ENCODE measurements at regions not wholly inside any gene's neighbourhood (a gene's known extent, or its start where the extent isn't known, plus 50 kb on each side); places are given as distances from the start of the nearest gene placed in this dataset.

GRCh38 chr1:14236097-14236496 is 362.4 kb upstream of the KAZN start:
- H3K27me3 Mint-ChIP-seq = peaks cover 10% of the 10 kb centered on the region
- H3K4me3 Mint-ChIP-seq = no peak overlapping the region
- no peak overlapping the region for H3K27ac Mint-ChIP-seq
- no peaks in the 10 kb centered on the region for H3K36me3 Mint-ChIP-seq
- H3K9me3 Mint-ChIP-seq = no peaks in the 10 kb centered on the region
- H3K4me1 Mint-ChIP-seq = no peaks in the 10 kb centered on the region

- Mint-ChIP-seq H3K27me3 (peaks cover 3% of the 10 kb centered on the region), H3K4me1 (no peaks in the 10 kb centered on the region), H3K27ac (no peak overlapping the region), H3K9me3 (no peaks in the 10 kb centered on the region), H3K4me3 (no peak overlapping the region), H3K36me3 (no peaks in the 10 kb centered on the region)
Measured at GRCh38 chr1:14238472-14239307, 359.8 kb upstream of the KAZN start.

- no peak overlapping the region for H3K4me3 Mint-ChIP-seq
- no peak overlapping the region for H3K27ac Mint-ChIP-seq
- peaks cover 6% of the 10 kb centered on the region for H3K27me3 Mint-ChIP-seq
- H3K9me3 Mint-ChIP-seq = no peaks in the 10 kb centered on the region
- no peaks in the 10 kb centered on the region for H3K36me3 Mint-ChIP-seq
- no peaks in the 10 kb centered on the region for H3K4me1 Mint-ChIP-seq
Measured at GRCh38 chr1:14240265-14240664, 358.2 kb upstream of the KAZN start.

- H3K9me3 Mint-ChIP-seq = no peaks in the 10 kb centered on the region
- no peaks in the 10 kb centered on the region for H3K36me3 Mint-ChIP-seq
- no peak overlapping the region for H3K4me3 Mint-ChIP-seq
- no peak overlapping the region for H3K27ac Mint-ChIP-seq
- H3K4me1 Mint-ChIP-seq = no peaks in the 10 kb centered on the region
- H3K27me3 Mint-ChIP-seq = peaks cover 6% of the 10 kb centered on the region
Measured at GRCh38 chr1:14242123-14242522, 356.4 kb upstream of the KAZN start.

GRCh38 chr1:14242870-14243269 is 355.6 kb upstream of the KAZN start:
- Mint-ChIP-seq H3K27me3 (peaks cover 6% of the 10 kb centered on the region), H3K4me3 (no peak overlapping the region), H3K36me3 (no peaks in the 10 kb centered on the region), H3K9me3 (no peaks in the 10 kb centered on the region), H3K4me1 (no peaks in the 10 kb centered on the region), H3K27ac (no peak overlapping the region)

GRCh38 chr1:14245954-14246353 is 352.5 kb upstream of the KAZN start:
- Mint-ChIP-seq H3K27me3 (peaks cover 6% of the 10 kb centered on the region), H3K9me3 (no peaks in the 10 kb centered on the region), H3K36me3 (no peaks in the 10 kb centered on the region), H3K4me1 (no peaks in the 10 kb centered on the region), H3K4me3 (no peak overlapping the region), H3K27ac (no peak overlapping the region)

- H3K4me3 Mint-ChIP-seq = no peak overlapping the region
Measured at GRCh38 chr1:14246471-14246870, 352.0 kb upstream of the KAZN start.

GRCh38 chr1:14247666-14248065 is 350.8 kb upstream of the KAZN start:
- no peaks in the 10 kb centered on the region for H3K36me3 Mint-ChIP-seq
- peaks cover 6% of the 10 kb centered on the region for H3K27me3 Mint-ChIP-seq
- H3K9me3 Mint-ChIP-seq = no peaks in the 10 kb centered on the region
- no peak overlapping the region for H3K27ac Mint-ChIP-seq
- no peaks in the 10 kb centered on the region for H3K4me1 Mint-ChIP-seq
- no peak overlapping the region for H3K4me3 Mint-ChIP-seq

More at GRCh38 chr1:14246471-14246870, 352.0 kb upstream of the KAZN start:
- no peak overlapping the region for H3K27ac Mint-ChIP-seq
- H3K27me3 Mint-ChIP-seq = peaks cover 6% of the 10 kb centered on the region
- H3K36me3 Mint-ChIP-seq = no peaks in the 10 kb centered on the region
- H3K9me3 Mint-ChIP-seq = no peaks in the 10 kb centered on the region
- H3K4me1 Mint-ChIP-seq = no peaks in the 10 kb centered on the region

- Mint-ChIP-seq H3K27ac (no peak overlapping the region), H3K36me3 (no peaks in the 10 kb centered on the region), H3K4me1 (no peaks in the 10 kb centered on the region), H3K9me3 (no peaks in the 10 kb centered on the region), H3K4me3 (no peak overlapping the region), H3K27me3 (peaks cover 2% of the 10 kb centered on the region)
Measured at GRCh38 chr1:14251871-14252270, 346.6 kb upstream of the KAZN start.

DNA sequence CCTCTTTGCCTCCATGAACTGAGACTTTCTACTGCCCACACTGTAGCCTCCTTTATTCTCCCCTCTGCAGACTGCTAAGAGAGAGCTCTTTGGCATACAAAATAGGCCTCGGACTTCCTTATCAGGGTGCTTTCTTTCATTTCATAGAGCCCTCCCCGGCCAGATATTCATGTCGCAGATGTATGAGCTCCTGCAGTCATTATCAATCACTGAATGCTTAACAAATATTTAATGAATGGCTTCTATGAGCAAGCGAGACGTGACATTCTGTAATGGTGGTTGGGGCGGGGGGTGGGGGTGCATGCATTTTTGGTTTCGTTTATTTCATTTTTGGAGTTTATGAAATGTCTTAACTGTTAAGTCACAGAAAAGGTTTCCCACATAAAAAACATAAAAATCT is 344.8 kb upstream of the KAZN start:
- no peak overlapping the region for H3K4me3 Mint-ChIP-seq
- H3K9me3 Mint-ChIP-seq = no peaks in the 10 kb centered on the region
- no peaks in the 10 kb centered on the region for H3K4me1 Mint-ChIP-seq
- peaks cover 2% of the 10 kb centered on the region for H3K27me3 Mint-ChIP-seq
- H3K36me3 Mint-ChIP-seq = no peaks in the 10 kb centered on the region
- H3K27ac Mint-ChIP-seq = no peak overlapping the region

- H3K27ac Mint-ChIP-seq = no peak overlapping the region
- no peaks in the 10 kb centered on the region for H3K9me3 Mint-ChIP-seq
- H3K36me3 Mint-ChIP-seq = no peaks in the 10 kb centered on the region
- no peaks in the 10 kb centered on the region for H3K4me1 Mint-ChIP-seq
- peaks cover 2% of the 10 kb centered on the region for H3K27me3 Mint-ChIP-seq
- H3K4me3 Mint-ChIP-seq = no peak overlapping the region
Measured at GRCh38 chr1:14254251-14254650, 344.2 kb upstream of the KAZN start.

- Mint-ChIP-seq H3K4me1 (no peaks in the 10 kb centered on the region), H3K36me3 (no peaks in the 10 kb centered on the region), H3K27ac (no peak overlapping the region), H3K27me3 (peaks cover 2% of the 10 kb centered on the region), H3K9me3 (no peaks in the 10 kb centered on the region), H3K4me3 (no peak overlapping the region)
Measured at GRCh38 chr1:14255233-14255632, 343.3 kb upstream of the KAZN start.

DNA sequence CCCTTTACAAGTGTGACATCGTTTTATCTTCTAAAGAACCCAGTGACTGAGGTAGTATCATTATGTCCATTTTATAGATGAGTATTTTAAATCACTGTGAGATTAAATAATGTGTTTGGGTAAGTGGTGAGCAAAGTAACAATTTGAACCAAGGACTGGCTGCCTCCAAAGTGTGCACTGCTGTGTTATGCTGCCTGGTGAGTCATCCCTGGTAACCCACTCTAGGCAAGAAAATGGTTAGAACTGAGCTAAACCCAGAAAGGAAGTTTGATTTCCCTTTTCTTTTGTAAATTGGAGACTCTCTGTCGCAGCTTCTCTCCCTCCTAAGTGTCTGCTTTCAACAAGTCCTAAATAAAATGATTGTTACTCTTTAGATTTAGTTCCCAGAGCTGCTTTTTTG is 342.8 kb upstream of the KAZN start:
- Mint-ChIP-seq H3K4me3 (no peak overlapping the region), H3K36me3 (no peaks in the 10 kb centered on the region), H3K27ac (no peak overlapping the region), H3K9me3 (no peaks in the 10 kb centered on the region), H3K27me3 (peaks cover 2% of the 10 kb centered on the region), H3K4me1 (no peaks in the 10 kb centered on the region)

- Mint-ChIP-seq H3K4me3 (no peak overlapping the region), H3K4me1 (no peaks in the 10 kb centered on the region), H3K27me3 (peaks cover 2% of the 10 kb centered on the region), H3K27ac (no peak overlapping the region), H3K36me3 (no peaks in the 10 kb centered on the region), H3K9me3 (no peaks in the 10 kb centered on the region)
Measured at GRCh38 chr1:14259191-14259757, 339.2 kb upstream of the KAZN start.

- Mint-ChIP-seq H3K4me1 (no peaks in the 10 kb centered on the region), H3K36me3 (no peaks in the 10 kb centered on the region), H3K4me3 (no peak overlapping the region)
Measured at GRCh38 chr1:14260480-14260879, 338.0 kb upstream of the KAZN start.

DNA sequence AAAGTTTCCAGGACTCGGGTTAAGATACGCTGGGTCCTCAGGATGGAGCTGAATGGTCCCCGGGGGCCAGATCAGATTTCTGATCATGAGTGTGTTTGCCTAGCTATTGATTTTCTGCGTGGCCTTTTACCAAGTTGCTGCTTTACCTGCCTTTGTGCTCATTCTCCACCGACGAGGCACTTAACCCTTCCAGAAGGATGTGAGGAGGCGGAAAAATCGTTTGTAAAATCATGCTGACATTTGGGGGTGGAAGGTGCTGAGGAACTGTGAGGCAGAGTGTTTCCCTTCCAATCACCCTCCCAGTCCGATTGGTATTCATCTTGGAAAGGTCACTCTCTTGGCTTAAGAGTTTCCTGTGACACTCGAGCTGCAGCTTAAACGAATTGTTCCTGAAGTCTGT is 337.1 kb upstream of the KAZN start:
- Mint-ChIP-seq H3K27ac (no peak overlapping the region), H3K4me3 (no peak overlapping the region), H3K4me1 (no peaks in the 10 kb centered on the region), H3K36me3 (no peaks in the 10 kb centered on the region), H3K27me3 (peaks cover 2% of the 10 kb centered on the region), H3K9me3 (no peaks in the 10 kb centered on the region)

More at GRCh38 chr1:14260480-14260879, 338.0 kb upstream of the KAZN start:
- no peak overlapping the region for H3K27ac Mint-ChIP-seq
- peaks cover 2% of the 10 kb centered on the region for H3K27me3 Mint-ChIP-seq
- H3K9me3 Mint-ChIP-seq = no peaks in the 10 kb centered on the region

Data from activated naive CD4-positive, alpha-beta T cell treated with anti-CD3 and anti-CD28 coated beads, Interleukin-2, amount 50 U/mL, for 24 hours (primary cell).